ENCODE measurements at regions not wholly inside any gene's neighbourhood (a gene's known extent, or its start where the extent isn't known, plus 50 kb on each side); places are given as distances from the start of the nearest gene placed in this dataset.
"Not testable (repeated sequence)": the region's sequence is repeated elsewhere in the genome, so short reads cannot be mapped to it uniquely, and the experiment has no call there.

DNA sequence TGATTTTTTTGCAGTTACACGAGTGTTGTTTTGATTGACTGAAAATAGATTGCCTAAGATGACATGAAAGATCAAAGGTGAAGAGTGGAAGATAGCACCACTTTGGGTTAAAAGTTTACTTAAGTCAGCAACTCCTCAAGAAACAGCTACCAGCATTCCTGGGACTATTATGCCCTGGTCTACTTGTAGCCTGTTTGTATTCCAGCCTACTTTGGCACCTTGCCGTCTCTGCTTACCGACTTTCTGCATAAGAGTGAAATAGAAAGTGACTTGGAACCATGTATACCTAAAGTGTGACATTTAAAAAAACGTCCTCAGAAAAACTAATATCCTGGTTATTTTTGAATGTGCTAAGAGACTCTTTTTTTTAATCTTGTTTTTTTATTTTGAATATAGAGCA lies 631.5 kb upstream of the PTBP2 start:
- DNase-seq, result no peak

DNA sequence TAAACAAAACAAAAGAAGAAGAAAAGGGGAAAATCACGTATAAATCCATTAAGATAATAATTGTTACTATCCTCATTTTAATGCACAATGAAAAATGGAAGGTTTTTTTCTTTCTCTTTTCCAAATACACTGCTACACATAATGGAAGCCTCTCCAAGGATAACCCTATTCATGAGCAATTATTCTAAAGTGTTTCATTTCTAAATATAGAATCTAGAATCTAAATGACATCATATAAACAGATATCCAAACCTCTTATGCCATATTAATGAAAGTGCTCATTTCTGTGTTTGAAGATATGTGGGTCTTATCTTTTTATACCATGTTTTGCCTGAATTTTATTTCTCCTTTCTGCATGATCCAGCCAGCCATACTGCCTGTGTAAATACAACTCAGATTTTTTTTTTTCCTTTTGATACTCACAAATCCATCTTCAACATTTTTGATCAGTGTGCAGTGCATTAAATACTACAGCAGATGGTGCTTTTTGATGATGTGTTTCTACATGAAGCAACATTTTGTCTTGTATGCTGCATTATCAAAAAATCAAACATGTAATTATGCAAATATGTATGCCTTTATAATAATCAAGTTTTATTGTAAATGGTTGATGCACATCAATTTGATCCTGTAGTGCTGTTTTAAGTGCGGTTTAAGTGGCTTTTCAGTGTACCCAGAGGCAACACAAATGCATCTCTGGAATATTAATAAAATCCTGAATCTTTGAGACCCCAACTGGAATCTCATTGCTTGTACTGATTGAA lies 625.6 kb upstream of the PTBP2 start:
- peak in 1 of 2 experiments; percentile 9 for DNase-seq

DNA sequence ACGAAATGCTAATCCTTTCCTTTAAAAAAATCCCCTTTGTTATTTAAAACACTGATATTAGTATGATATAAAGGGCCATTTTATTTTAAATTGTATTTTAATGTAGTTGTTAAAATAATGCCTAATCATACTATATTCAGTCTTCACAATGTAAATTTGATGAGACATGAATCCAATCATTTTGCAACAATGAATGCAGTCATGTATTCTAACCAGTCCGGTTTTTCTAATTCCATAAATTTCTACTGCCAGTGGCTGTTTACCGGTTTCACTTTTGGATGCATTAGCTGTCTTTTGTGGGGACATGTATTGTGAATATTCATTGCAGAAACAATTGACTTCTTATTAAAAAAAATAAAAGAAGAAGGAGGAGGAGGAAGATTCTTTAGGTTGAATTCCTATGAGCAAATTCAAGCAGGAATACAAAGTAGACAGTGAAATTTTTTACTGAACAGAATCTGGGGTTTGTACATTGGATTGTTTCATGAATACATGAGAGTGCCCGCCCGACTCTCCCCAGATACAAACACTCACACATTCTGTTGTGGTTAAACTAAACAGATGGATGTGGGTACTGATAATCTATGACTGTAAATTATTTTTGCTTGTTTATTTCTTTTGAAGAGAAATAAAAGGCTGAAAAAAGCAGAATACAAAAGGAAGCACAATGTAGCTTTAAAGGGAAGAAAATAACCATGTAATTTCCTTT lies 624.8 kb upstream of the PTBP2 start:
- no peak for DNase-seq

- no peak for DNase-seq
Observed at GRCh38 chr1:96104506-96104905, 617.1 kb upstream of the PTBP2 start.

DNA sequence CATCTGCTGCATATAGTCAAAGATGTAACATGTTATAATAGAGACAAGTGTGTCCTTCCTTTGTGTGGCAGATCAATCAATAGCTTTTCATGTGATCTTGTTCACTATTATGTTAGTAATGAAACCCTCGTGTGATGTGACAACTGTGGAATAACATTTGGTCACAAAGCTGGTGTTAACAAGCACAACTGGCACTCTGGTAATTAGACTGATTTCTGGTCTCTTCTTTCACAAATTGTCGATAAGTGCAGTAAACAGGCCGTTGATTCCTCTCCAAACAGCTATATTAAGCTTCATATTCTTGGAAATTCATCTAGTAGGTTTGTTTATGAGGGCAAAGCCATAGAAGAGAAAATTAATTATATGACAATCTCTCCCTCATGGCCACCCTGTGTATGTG lies 616.7 kb upstream of the PTBP2 start:
- no peak for DNase-seq

DNA sequence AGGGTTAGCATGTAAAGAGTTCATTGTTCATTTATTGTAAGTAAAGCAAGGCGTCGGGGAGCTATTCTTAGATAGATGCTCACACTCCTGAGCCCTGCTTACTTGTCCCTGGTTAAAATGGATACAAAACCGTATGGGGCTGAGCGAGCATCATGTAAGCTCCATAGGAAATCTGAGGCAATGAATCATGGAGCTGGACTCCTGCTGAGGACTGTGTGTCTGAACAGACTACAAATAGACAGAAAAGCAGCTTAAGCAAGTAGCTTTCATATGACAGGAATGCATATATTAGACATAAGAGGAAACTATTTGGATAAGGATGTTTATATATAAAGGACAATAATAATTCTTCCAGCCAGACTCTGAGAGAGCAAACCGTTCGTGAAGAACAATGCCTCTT lies 604.9 kb upstream of the PTBP2 start:
- DNase-seq, result peak in 1 of 2 experiments; percentile 21

GRCh38 chr1:96130432-96130831 lies 591.2 kb upstream of the PTBP2 start:
- DNase-seq, result peak; percentile 62 to 89

DNA sequence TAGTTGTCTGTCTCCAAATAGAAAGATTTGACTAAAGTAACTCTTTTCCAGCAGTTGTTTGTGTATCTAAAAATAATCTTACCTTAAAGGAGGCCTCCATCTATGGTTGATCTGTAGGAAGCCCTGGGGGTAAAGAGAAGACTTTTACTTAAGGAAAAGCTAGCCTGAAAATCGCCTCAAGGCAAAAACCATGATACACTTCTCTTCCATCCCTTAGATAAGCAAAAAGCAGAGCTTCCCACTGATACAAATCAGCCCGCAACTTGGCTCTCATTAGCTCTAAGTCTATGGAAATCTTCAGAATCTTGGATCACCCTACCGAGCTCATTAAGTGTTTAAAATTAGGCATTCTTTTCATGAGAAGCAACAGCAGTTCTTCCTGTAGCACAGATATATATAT lies 576.9 kb upstream of the PTBP2 start:
- DNase-seq, result no peak

DNA sequence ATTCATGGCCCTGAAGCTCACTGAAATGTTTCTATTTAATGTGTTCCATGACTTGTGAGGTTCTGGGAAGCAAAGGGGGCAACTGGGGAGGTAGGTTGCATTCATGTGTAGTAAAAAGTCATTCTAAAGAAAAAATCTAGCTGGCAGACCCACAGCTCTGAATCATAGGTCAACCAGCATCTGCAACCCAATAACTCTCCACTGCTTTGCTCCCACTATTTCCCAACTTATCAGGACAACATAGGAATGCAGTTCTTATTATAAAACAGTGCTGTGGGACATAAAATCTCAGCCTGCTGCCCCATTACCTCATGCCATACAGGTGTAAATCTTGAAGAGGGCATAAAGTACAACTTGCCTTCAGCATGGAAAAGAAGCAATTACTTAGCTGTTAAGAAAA lies 576.1 kb upstream of the PTBP2 start:
- DNase-seq, result no peak

DNA sequence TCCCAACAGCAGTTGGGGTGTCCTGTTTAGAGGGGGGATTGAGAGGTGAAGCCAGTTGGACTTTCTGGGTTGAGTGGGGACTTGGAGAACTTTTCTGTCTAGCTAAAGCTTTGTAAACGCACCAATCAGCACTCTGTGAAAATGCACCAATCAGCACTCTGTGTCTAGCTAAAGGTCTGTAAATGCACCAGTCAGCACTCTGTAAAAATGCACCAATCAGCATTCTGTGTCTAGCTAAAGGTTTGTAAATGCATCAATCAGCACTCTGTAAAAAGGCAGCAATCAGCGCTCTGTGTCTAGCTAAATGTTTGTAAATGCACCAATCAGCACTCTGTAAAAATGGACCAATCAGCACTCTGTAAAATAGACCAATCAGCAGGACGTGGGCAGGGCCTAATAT lies 568.6 kb upstream of the PTBP2 start:
- DNase-seq, result not testable (repeated sequence)

DNA sequence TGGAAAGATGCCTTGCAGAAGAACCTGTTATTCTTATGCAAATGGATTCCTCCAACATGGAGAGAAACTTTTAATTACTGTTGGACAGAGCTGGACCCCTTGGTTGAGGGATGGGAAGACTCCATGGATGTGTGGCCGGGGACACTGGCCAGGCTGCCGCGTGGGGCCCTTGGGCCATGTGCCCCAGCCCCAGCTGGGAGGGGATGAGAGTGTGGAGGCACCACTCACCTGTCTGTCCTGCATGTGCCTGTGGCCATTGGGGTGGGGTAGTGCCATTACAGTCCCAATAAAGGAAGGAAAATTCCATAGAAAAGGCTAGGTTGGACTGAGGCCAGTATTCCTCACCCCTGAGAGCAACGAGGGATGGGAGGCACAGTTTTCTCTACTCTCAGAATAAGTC lies 564.5 kb upstream of the PTBP2 start:
- DNase-seq, result no peak

DNA sequence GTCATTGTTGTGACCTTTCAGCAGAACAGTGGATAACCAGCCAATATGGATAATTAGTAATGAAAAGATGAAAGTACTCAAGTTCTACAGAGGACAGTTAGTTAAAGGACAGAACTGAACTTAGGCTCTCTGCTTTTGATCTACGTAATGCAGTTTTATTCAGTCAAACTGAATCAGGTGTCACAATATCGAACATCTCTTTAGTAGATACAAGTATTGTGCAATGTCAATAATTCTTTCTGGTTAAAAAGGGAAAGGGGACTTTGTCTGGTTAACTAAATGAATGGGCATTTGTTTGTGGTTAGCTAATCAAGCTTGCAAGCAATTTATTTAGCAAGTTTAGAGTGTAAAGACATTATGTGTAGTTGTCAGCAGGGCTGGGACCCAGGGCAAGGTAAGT lies 562.2 kb upstream of the PTBP2 start:
- no peak for DNase-seq

DNA sequence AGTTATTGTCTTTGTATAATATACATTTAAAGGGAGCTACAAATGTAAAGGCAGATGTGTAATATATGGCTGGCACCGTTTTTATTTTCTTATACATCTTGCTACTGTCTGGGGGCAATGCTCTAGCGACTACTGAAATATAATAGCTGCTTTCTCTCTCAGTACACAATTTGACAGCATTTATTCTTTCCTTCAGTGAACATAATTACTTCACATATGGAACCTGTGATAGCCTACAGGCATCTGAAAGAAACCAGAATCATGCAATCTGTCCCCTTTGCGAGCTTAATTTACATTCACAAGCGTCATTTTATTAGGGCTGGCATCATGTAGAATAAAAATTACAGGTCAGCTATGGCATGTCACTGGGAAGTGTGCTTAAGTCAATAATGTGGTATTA lies 557.5 kb upstream of the PTBP2 start:
- peak; percentile 17 to 44 for DNase-seq

GRCh38 chr1:96178053-96178452 lies 543.5 kb upstream of the PTBP2 start:
- no peak for DNase-seq

GRCh38 chr1:96183485-96183884 lies 538.1 kb upstream of the PTBP2 start:
- no peak for DNase-seq

- DNase-seq, result no peak
Observed at GRCh38 chr1:96183928-96184327, 537.7 kb upstream of the PTBP2 start.

DNA sequence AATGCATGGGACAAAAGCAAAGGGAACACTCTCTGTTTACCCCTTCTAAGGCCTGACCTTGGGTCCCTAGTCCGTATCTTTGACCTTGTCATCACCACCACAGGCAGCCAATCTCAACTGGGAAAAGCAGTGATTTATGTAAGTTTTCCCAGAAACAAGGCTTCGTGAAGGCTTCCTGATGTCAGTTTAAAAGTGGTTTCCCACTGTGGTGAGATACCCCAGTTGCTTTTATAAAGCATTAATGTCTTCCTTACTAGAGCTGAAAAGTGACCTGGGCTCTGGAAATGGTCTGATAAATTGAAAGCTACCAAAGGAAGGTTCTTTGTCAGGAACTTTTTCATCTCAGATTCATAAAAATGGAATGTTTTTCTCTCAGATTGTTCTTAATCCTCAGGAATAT lies 536.4 kb upstream of the PTBP2 start:
- DNase-seq, result no peak

DNA sequence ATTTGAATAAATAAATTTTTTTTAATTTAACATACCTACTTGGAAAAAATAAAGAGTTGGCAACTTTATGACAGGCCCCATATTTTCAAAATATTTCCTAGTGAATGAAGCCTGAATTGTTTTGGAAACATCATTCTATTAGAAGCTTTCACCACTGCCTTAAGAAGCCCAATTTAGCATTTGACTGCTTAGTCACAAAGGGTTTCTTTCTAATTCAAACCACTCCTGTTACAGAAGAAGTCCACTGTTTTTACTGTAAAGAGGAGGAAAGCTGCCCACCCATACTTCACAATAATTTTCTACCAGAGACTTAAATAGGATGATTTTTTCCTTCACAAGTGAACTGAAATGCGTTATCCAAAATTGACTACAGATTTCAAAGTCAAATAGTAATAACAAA lies 534.6 kb upstream of the PTBP2 start:
- no peak for DNase-seq

DNA sequence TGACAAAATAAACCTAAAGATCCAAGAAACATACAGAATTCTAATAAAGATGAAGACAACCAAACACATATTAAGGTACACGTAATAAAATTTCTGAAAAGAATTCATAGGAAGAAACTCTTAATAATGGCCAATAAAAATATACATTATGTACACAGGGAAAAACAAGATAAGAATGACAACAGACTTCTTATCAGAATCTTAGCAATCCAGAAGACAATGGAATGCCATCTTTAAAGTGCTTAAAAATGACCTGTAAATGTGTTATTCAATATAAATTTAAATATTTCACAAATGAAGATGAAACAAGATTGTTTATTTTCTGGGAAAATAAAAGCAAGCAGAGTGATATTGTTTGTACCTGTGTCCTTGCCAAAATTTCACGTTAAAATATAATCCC lies 530.4 kb upstream of the PTBP2 start:
- DNase-seq, result no peak

DNA sequence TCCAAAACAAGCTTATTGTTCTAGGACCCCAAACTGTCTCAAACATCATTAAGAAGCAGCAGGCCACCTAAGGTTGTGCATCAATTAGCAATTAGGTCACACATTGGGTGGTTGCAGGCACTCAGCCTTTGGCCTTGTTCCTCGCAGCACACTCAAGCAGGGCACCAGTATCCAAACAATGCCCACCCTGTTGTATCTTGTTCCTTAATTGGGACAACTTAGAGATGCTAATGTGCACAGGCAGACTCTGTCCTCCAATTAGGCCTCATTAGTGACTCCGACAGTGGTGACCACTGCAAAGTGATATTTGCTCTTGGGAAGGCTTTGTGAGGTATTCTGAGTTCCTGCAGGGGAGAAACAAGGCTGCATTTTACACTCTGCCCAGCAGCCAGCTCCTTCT lies 515.1 kb upstream of the PTBP2 start:
- no peak for DNase-seq

DNA sequence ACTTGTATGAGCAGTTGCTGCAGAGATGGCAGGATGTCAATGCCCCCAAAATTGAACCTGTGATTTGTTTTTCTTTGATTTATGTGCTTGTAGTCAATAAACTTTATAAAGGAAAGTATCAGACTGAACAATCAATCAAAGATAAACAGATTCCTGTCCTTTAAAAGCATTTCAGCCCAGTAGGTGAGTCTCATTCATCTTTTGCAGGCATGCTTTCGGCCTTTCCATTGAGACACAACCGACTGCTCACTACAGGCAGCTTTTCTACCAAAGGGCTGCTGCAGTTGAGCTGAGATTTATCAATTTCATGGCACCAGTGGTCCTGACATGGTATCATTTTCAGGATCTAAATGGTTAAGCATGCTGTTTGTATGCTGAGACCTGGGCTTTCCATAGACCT lies 513.6 kb upstream of the PTBP2 start:
- DNase-seq, result no peak

DNA sequence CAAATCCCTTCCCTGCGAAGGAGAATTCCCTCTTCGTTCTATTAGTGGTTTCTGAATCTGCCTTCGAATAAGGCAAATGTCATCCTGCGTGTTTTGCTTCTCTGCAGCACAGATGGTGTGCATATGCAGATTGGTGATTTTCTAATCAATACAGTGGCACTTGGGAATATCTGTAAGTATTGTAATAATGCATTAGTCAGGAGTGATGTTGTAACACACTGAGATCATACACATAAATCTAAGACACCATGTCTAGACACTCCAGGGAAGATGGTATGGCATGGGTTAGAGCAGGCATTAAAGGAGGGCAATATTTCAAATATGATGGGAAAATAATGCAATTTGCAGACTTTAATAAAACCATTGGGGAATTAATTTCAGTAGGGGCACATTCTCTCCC lies 513.2 kb upstream of the PTBP2 start:
- no peak for DNase-seq

- no peak for DNase-seq
Observed at GRCh38 chr1:96210054-96210453, 511.5 kb upstream of the PTBP2 start.

GRCh38 chr1:96211202-96211601 lies 510.4 kb upstream of the PTBP2 start:
- no peak for DNase-seq

GRCh38 chr1:96214982-96215381 lies 506.6 kb upstream of the PTBP2 start:
- DNase-seq, result no peak

Measured in NCI-H2081 (cell line).